ENCODE measurements at regions not wholly inside any gene's neighbourhood (a gene's known extent, or its start where the extent isn't known, plus 50 kb on each side); places are given as distances from the start of the nearest gene placed in this dataset.
A peak's percentile ranks its signal among the peaks of the same experiment; 100 is the strongest.

DNA sequence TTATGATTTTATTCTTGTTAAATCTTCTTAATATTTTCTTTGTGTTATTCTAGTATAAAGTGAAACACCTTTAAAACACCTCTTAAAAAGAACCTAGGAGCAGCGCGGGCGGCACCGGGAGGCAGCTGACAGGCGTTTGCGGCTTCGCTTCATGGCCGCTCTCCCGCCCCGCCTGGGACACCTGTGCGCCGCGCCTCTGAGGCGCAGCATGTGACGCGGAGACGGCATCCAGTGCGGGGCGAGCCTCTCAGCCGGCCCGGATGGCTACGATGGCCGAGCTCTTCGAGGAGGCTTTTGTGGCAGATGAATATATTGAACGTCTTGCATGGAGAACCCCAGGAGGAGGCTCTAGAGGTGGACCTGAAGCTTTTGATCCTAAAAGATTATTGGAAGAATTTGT, 1592.7 kb downstream of the TECRL start:
- H3K4me1 ChIP-seq (ENCODE audit: insufficient read depth): no peaks in the 10 kb centered on the region
- H3F3A ChIP-seq (replicated peaks; ENCODE audit: low read depth): no peaks in the 10 kb centered on the region
- ATAC-seq: peak; percentile 94
- H3K4me1 Mint-ChIP-seq: peaks cover 5% of the 10 kb centered on the region
- H4K20me1 ChIP-seq (replicated peaks; ENCODE audit: insufficient read depth): no peaks in the 10 kb centered on the region
- H3K4me3 Mint-ChIP-seq: peak overlapping the region; percentile 25; the same call in 1 of the 3 replicates
- no peak overlapping the region for H3K4me2 ChIP-seq
- H3K27ac Mint-ChIP-seq: no peak overlapping the region
- H2AFZ ChIP-seq: no peak overlapping the region
- peak; percentile 3 for DNase-seq (ENCODE audit: low spot score)
- H3K79me2 ChIP-seq (replicated peaks; ENCODE audit: insufficient read depth): no peaks in the 10 kb centered on the region
- no peaks in the 10 kb centered on the region for H3K36me3 ChIP-seq (ENCODE audit: insufficient read depth)
- no peak overlapping the region for H3K27ac ChIP-seq (ENCODE audit: low read depth)
- H3K9me3 Mint-ChIP-seq: no peaks in the 10 kb centered on the region
- H3K4me3 ChIP-seq: no peak overlapping the region
- H3K9me2 ChIP-seq (ENCODE audit: insufficient read depth): no peaks in the 10 kb centered on the region; the same call in 1 of the 2 replicates
- TF ChIP-seq ETS1 (IDR thresholded peaks at IDR 0.05) (no peak), NANOG (IDR thresholded peaks at IDR 0.05; ENCODE audit: borderline replicate concordance) (no peak), JUNB (IDR thresholded peaks at IDR 0.05; ENCODE audit: unreplicated experiment) (no peak), CREB1 (CRISPR knock-in tag; IDR thresholded peaks at IDR 0.05; ENCODE audit: low read depth) (peak; percentile 66; the same call in 1 of the 2 replicates), POLR2AphosphoS5 (IDR thresholded peaks at IDR 0.05; ENCODE audit: low read depth) (no peak), EZH2phosphoT487 (IDR thresholded peaks at IDR 0.05; ENCODE audit: unreplicated experiment) (no peak), EZH2 (IDR thresholded peaks at IDR 0.05; ENCODE audit: low read depth, unreplicated experiment) (no peak)
- no peaks in the 10 kb centered on the region for H3K36me3 Mint-ChIP-seq (ENCODE audit: low read depth)
- H3K27me3 ChIP-seq (ENCODE audit: insufficient read depth): no peaks in the 10 kb centered on the region
- peaks cover 5% of the 10 kb centered on the region for H3K27me3 Mint-ChIP-seq (ENCODE audit: insufficient read depth, low read depth, poor library complexity)

DNA sequence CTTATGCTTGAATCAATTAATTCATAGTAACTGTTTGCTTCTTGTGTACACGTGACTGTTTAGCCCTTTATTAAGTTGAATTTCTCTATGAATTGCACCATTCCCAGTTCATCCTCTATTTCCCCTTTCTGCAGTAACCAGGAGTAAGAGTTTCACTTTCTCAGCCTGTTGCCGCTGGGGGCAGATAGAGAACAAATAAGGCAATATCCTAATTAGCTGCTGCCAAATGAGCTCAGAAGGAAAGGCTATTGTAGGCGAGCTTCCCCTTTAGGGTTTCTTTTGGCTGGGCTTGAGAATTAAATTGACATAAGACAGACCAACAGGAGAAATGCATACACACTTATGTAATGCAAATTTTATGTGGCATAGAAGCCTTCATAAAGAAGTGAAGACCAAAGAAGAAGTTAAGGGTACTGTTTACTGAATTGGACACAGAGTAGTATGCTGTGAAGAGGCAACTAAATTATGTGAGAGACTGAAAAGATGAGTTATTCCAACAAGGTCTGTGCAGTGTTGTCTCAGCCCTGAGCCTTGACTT, 1594.7 kb downstream of the TECRL start:
- no peaks in the 10 kb centered on the region for H3K36me3 ChIP-seq (ENCODE audit: insufficient read depth)
- no peaks in the 10 kb centered on the region; the same call in 1 of the 2 replicates for H3K9me2 ChIP-seq (ENCODE audit: insufficient read depth)
- H2AFZ ChIP-seq: no peak overlapping the region
- H3K4me3 ChIP-seq: no peak overlapping the region
- H3K4me2 ChIP-seq: no peak overlapping the region
- no peaks in the 10 kb centered on the region for H4K20me1 ChIP-seq (replicated peaks; ENCODE audit: insufficient read depth)
- ATAC-seq: peak; percentile 75
- no peaks in the 10 kb centered on the region for H3K9me3 Mint-ChIP-seq
- no peak overlapping the region for H3K4me3 Mint-ChIP-seq
- H3F3A ChIP-seq (replicated peaks; ENCODE audit: low read depth): no peaks in the 10 kb centered on the region
- H3K79me2 ChIP-seq (replicated peaks; ENCODE audit: insufficient read depth): no peaks in the 10 kb centered on the region
- no peak overlapping the region for H3K27ac Mint-ChIP-seq
- H3K27me3 Mint-ChIP-seq (ENCODE audit: insufficient read depth, low read depth, poor library complexity): peaks cover 5% of the 10 kb centered on the region
- no peak overlapping the region for H3K27ac ChIP-seq (ENCODE audit: low read depth)
- H3K4me1 Mint-ChIP-seq: peaks cover 5% of the 10 kb centered on the region
- H3K27me3 ChIP-seq (ENCODE audit: insufficient read depth): no peaks in the 10 kb centered on the region
- peak; percentile 19 for DNase-seq (ENCODE audit: low spot score)
- no peaks in the 10 kb centered on the region for H3K4me1 ChIP-seq (ENCODE audit: insufficient read depth)
- no peaks in the 10 kb centered on the region for H3K36me3 Mint-ChIP-seq (ENCODE audit: low read depth)
- TF ChIP-seq ETS1 (IDR thresholded peaks at IDR 0.05): no peak
- no peak for TF ChIP-seq CREB1 (CRISPR knock-in tag; IDR thresholded peaks at IDR 0.05; ENCODE audit: low read depth)
- TF ChIP-seq EZH2phosphoT487 (IDR thresholded peaks at IDR 0.05; ENCODE audit: unreplicated experiment): no peak
- TF ChIP-seq JUNB (IDR thresholded peaks at IDR 0.05; ENCODE audit: unreplicated experiment): no peak
- TF ChIP-seq STAT1 (IDR thresholded peaks at IDR 0.05; ENCODE audit: unreplicated experiment): no peak
- no peak for TF ChIP-seq POLR2AphosphoS5 (IDR thresholded peaks at IDR 0.05; ENCODE audit: low read depth)
- TF ChIP-seq ZNF331 (CRISPR knock-in tag; IDR thresholded peaks at IDR 0.05; ENCODE audit: low read depth): no peak
- TF ChIP-seq, protein P1, sequence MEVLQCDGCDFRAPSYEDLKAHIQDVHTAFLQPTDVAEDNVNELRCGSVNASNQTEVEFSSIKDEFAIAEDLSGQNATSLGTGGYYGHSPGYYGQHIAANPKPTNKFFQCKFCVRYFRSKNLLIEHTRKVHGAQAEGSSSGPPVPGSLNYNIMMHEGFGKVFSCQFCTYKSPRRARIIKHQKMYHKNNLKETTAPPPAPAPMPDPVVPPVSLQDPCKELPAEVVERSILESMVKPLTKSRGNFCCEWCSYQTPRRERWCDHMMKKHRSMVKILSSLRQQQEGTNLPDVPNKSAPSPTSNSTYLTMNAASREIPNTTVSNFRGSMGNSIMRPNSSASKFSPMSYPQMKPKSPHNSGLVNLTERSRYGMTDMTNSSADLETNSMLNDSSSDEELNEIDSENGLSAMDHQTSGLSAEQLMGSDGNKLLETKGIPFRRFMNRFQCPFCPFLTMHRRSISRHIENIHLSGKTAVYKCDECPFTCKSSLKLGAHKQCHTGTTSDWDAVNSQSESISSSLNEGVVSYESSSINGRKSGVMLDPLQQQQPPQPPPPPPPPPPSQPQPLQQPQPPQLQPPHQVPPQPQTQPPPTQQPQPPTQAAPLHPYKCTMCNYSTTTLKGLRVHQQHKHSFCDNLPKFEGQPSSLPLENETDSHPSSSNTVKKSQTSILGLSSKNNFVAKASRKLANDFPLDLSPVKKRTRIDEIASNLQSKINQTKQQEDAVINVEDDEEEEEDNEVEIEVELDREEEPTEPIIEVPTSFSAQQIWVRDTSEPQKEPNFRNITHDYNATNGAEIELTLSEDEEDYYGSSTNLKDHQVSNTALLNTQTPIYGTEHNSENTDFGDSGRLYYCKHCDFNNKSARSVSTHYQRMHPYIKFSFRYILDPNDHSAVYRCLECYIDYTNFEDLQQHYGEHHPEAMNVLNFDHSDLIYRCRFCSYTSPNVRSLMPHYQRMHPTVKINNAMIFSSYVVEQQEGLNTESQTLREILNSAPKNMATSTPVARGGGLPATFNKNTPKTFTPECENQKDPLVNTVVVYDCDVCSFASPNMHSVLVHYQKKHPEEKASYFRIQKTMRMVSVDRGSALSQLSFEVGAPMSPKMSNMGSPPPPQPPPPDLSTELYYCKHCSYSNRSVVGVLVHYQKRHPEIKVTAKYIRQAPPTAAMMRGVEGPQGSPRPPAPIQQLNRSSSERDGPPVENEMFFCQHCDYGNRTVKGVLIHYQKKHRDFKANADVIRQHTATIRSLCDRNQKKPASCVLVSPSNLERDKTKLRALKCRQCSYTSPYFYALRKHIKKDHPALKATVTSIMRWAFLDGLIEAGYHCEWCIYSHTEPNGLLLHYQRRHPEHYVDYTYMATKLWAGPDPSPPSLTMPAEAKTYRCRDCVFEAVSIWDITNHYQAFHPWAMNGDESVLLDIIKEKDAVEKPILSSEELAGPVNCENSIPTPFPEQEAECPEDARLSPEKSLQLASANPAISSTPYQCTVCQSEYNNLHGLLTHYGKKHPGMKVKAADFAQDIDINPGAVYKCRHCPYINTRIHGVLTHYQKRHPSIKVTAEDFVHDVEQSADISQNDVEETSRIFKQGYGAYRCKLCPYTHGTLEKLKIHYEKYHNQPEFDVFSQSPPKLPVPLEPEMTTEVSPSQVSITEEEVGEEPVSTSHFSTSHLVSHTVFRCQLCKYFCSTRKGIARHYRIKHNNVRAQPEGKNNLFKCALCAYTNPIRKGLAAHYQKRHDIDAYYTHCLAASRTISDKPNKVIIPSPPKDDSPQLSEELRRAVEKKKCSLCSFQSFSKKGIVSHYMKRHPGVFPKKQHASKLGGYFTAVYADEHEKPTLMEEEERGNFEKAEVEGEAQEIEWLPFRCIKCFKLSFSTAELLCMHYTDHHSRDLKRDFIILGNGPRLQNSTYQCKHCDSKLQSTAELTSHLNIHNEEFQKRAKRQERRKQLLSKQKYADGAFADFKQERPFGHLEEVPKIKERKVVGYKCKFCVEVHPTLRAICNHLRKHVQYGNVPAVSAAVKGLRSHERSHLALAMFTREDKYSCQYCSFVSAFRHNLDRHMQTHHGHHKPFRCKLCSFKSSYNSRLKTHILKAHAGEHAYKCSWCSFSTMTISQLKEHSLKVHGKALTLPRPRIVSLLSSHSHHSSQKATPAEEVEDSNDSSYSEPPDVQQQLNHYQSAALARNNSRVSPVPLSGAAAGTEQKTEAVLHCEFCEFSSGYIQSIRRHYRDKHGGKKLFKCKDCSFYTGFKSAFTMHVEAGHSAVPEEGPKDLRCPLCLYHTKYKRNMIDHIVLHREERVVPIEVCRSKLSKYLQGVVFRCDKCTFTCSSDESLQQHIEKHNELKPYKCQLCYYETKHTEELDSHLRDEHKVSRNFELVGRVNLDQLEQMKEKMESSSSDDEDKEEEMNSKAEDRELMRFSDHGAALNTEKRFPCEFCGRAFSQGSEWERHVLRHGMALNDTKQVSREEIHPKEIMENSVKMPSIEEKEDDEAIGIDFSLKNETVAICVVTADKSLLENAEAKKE (CRISPR knock-in tag; IDR thresholded peaks at IDR 0.05): no peak
